ENCODE measurements at regions not wholly inside any gene's neighbourhood (a gene's known extent, or its start where the extent isn't known, plus 50 kb on each side); places are given as distances from the start of the nearest gene placed in this dataset.
A peak's percentile ranks its signal among the peaks of the same experiment; 100 is the strongest.

DNA sequence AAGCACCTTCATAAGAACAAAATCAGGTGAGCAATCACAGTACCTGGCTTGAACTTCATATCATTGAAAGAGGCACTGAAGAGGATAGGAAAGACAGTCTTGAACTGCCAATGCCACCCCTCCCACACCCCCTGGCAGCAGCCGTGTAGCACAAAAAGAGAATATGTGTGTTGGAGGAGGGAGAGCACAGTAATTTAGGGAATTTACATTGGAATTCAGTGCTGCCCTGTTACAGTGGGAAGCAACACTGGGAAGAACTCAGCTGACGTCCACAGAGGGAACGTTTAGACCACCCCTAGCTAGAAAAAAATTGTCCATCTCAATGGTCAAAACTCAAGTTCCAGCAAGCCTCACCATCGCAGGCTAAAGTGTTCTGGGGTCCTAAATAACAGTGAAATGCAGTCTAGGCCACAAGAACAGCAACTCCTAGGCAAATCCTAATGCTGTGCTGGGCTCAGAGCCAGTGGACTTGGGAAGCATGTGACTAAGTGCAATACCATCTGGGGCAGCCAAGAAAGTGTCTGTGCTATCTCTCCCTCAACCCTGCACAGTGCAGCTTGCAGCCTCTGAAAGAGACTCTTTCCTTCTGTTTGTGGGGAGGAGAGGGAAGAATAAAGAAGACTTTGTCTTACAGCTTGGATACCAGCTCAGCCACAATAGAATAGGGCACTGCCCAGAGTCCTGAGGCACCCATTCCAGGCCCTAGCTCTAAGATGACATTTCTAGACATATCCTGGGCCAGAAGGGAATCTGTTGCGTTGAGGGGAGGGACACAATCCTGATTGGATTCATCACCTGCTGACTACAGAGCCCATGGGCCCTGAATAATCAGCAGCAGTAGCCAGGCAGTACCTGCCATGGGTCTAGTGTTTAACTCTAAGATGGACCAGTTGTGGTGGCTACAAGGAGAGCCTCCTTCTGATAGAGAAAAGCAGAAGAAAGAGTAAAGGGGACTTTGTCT is 62.1 kb upstream of the VLDLR start:
- H3K9me3 ChIP-seq (ENCODE audit: control insufficient read depth, low read length) = no peaks in the 10 kb centered on the region

DNA sequence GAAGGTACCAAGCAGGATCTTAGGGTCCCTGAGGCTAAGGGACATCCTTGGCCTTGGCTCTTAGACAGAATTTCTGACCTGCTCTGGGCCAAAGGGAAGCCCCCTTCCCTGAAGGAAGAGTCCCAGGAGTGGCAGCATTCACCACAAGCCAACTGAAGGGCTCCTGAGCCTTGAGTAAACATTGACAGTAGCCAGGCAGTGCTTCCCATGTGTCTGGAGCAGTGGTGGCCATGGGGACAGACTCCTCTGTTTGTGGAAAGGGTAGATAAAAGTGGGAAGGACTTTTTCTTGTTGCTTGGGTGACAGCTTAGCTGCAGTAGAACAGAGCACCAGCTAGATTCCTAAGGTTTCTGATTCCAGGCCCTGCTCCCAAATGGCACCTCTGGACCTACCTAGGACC is 61.4 kb upstream of the VLDLR start:
- Histone ChIP-seq H3K4me3 (ENCODE audit: low read length) (no peak overlapping the region), H3K9me3 (ENCODE audit: control insufficient read depth, low read length) (no peaks in the 10 kb centered on the region), H3K9ac (ENCODE audit: low read length) (peak overlapping the region; percentile 18), H3K36me3 (ENCODE audit: control insufficient read depth, insufficient read depth, low read length, severe bottlenecking) (no peaks in the 10 kb centered on the region), H3K27me3 (replicated peaks; ENCODE audit: control insufficient read depth, insufficient read depth, low read length) (no peaks in the 10 kb centered on the region), H3K4me1 (ENCODE audit: control insufficient read depth, insufficient read depth, low read length) (peaks cover 23% of the 10 kb centered on the region)
- no peak for DNase-seq (ENCODE audit: low read depth)

More for the DNA sequence above, 62.1 kb upstream of the VLDLR start:
- Histone ChIP-seq H3K9ac (ENCODE audit: low read length) (peak overlapping the region; percentile 44), H3K4me3 (ENCODE audit: low read length) (no peak overlapping the region), H3K4me1 (ENCODE audit: control insufficient read depth, insufficient read depth, low read length) (peaks cover 23% of the 10 kb centered on the region), H3K36me3 (ENCODE audit: control insufficient read depth, insufficient read depth, low read length, severe bottlenecking) (no peaks in the 10 kb centered on the region), H3K27me3 (replicated peaks; ENCODE audit: control insufficient read depth, insufficient read depth, low read length) (no peaks in the 10 kb centered on the region)
- peak; percentile 91 for DNase-seq (ENCODE audit: low read depth)

DNA sequence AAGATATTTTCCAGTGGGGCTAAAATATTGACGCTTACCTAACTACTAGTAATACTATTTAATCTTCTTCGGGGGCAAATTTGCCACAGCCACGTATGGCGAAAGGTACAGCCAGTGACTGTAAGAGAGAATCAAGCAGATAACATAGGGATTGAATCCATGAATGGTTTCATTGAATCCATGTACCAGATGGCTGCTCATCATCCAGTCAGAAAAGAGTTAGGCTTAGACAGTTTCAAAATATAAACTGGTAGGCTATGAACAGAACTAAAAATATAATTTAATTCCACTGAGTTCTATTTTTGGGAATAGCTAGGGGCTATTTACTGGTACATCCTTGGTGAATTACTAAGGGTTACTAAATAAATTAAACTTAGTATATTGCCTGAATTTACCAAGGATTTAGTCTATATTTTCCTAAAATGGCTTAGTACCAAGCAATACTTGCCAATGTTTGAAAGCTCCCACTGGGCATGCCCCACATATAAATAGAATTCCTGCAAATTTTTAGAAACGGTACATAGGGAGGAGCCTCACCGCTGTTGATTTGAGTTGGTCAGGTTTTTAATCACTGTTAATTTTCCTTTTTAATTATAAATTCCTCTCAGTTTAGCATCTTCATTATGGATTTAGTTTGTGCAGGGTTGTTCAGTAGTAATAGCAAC is 55.8 kb upstream of the VLDLR start:
- no peak overlapping the region for H3K9ac ChIP-seq (ENCODE audit: low read length)
- peaks cover 24% of the 10 kb centered on the region for H3K4me1 ChIP-seq (ENCODE audit: control insufficient read depth, insufficient read depth, low read length)
- no peaks in the 10 kb centered on the region for H3K36me3 ChIP-seq (ENCODE audit: control insufficient read depth, insufficient read depth, low read length, severe bottlenecking)
- H3K9me3 ChIP-seq (ENCODE audit: control insufficient read depth, low read length) = no peaks in the 10 kb centered on the region
- no peak for DNase-seq (ENCODE audit: low read depth)
- no peak overlapping the region for H3K4me3 ChIP-seq (ENCODE audit: low read length)
- no peaks in the 10 kb centered on the region for H3K27me3 ChIP-seq (replicated peaks; ENCODE audit: control insufficient read depth, insufficient read depth, low read length)

DNA sequence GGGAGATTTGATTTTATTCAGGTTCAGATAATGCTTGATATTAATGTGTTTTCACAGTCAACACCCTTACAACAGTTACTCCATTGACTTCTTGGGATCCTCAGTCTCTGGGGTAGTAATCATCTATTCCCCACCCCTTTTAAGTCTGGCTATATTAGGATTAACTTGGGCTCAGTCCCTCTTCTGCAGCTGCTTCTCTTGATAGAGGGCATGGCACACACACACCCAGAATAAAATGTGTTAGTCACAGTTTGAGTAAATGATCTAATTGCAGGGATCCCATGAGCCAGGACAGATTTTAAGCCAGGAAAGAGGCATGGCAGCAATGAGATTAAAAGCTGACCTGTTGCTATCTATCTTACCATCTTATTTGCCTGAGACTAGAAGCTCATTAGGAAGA is 53.7 kb upstream of the VLDLR start:
- peaks cover 29% of the 10 kb centered on the region for H3K4me1 ChIP-seq (ENCODE audit: control insufficient read depth, insufficient read depth, low read length)
- H3K4me3 ChIP-seq (ENCODE audit: low read length) = no peak overlapping the region
- H3K36me3 ChIP-seq (ENCODE audit: control insufficient read depth, insufficient read depth, low read length, severe bottlenecking) = no peaks in the 10 kb centered on the region
- H3K9ac ChIP-seq (ENCODE audit: low read length) = no peak overlapping the region
- H3K9me3 ChIP-seq (ENCODE audit: control insufficient read depth, low read length) = no peaks in the 10 kb centered on the region
- H3K27me3 ChIP-seq (replicated peaks; ENCODE audit: control insufficient read depth, insufficient read depth, low read length) = no peaks in the 10 kb centered on the region
- DNase-seq (ENCODE audit: low read depth) = no peak

DNA sequence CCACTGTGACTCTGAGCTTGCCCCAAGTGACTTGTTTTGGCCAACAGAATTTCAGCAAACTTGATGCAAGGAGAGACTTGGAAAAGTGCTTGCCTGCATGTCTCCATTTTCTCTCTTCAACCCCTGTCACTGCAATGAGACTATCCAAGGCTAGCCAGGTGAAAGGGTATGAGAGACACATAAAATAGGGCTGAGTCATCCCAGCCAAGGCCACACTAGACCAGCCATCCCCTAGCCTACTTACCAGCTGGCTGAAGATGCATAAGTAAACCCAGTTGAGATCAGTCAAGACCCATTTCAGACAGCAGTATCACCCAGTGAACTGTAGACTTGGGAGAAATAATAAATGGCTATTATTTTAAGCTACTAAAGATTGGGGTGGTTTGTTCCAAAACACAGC is 52.9 kb upstream of the VLDLR start:
- Histone ChIP-seq H3K36me3 (ENCODE audit: control insufficient read depth, insufficient read depth, low read length, severe bottlenecking) (no peaks in the 10 kb centered on the region), H3K4me3 (ENCODE audit: low read length) (no peak overlapping the region), H3K27me3 (replicated peaks; ENCODE audit: control insufficient read depth, insufficient read depth, low read length) (no peaks in the 10 kb centered on the region), H3K4me1 (ENCODE audit: control insufficient read depth, insufficient read depth, low read length) (peaks cover 29% of the 10 kb centered on the region), H3K9ac (ENCODE audit: low read length) (no peak overlapping the region), H3K9me3 (ENCODE audit: control insufficient read depth, low read length) (no peaks in the 10 kb centered on the region)
- no peak for DNase-seq (ENCODE audit: low read depth)

DNA sequence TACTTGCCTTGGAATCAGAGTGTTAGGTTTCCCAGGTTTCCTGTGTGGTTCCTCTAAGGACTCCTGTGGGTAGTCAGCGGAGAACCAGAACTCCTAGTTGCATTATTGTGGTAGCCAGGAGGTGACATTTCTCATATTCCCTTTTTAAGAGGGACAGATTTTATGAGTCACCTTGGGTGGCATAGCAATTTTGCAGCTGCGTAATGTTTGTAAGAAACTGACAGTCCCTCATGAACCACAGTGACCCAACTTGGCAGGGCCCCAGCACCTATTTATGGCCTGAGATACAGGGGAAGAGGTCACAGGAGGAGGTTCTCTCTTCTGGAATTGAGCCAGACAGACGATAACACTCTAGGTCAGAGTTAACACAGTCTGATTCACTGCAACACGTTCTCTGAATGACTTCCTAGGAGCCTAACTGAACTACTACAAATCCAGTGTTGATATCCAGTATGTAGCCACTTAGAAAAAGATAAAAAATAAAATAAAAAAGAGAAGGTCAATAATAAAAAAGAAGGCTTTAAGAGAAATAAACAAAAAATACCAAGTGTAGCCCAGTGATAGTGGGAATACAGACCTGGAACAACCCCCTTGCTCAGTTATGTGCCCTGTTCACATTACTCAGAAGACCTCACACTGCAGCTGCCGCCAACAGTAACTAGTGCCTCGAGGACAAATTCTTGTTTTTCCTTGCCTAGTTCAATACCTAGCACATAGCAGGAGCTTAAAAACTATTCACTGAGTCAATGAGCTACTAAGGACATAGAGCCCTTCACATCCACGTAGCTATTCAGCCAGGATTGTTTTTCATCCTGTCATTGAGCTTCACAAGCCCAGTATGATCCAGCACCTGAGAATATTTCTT is 50.7 kb upstream of the VLDLR start:
- Histone ChIP-seq H3K27me3 (replicated peaks; ENCODE audit: control insufficient read depth, insufficient read depth, low read length) (no peaks in the 10 kb centered on the region), H3K36me3 (ENCODE audit: control insufficient read depth, insufficient read depth, low read length, severe bottlenecking) (no peaks in the 10 kb centered on the region), H3K4me1 (ENCODE audit: control insufficient read depth, insufficient read depth, low read length) (peaks cover 34% of the 10 kb centered on the region), H3K9ac (ENCODE audit: low read length) (peak overlapping the region; percentile 13), H3K9me3 (ENCODE audit: control insufficient read depth, low read length) (no peaks in the 10 kb centered on the region), H3K4me3 (ENCODE audit: low read length) (no peak overlapping the region)
- DNase-seq (ENCODE audit: low read depth) = peak; percentile 11
